IgD-negative memory B cell (primary cell): ENCODE measurements at regions not wholly inside any gene's neighbourhood (a gene's known extent, or its start where the extent isn't known, plus 50 kb on each side); places are given as distances from the start of the nearest gene placed in this dataset.
"Not testable (repeated sequence)": the region's sequence is repeated elsewhere in the genome, so short reads cannot be mapped to it uniquely, and the experiment has no call there.

ENCODE experiments used
- H3K27ac Mint-ChIP-seq, 3 donors: one replicate each; pipeline ENCODE4 v1.8.0; 2020 to 2022; ENCODE audit warnings: mild to moderate bottlenecking in 3 of 3, mixed read lengths in 3 of 3, moderate library complexity in 1 of 3
- H3K27me3 Mint-ChIP-seq: one replicate; pipeline ENCODE4 v1.8.0; 2021; ENCODE audit warnings: mixed read lengths
- H3K36me3 Mint-ChIP-seq: one replicate; pipeline ENCODE4 v1.8.0; 2020; ENCODE audit warnings: mild to moderate bottlenecking, mixed read lengths
- H3K4me1 Mint-ChIP-seq, 3 donors: one replicate each; pipeline ENCODE4 v1.8.0; 2020 to 2022; ENCODE audit warnings: mixed read lengths in 3 of 3, mild to moderate bottlenecking in 1 of 3
- H3K4me3 Mint-ChIP-seq, 4 donors: one replicate each; pipeline ENCODE4 v1.8.0; 2020 to 2022; ENCODE audit warnings: mild to moderate bottlenecking in 4 of 4, mixed read lengths in 4 of 4, moderate library complexity in 3 of 4
- H3K9me3 Mint-ChIP-seq, 3 donors: one replicate each; pipeline ENCODE4 v1.8.0; 2020 to 2021; ENCODE audit warnings: mixed read lengths in 3 of 3, mild to moderate bottlenecking in 1 of 3

GRCh38 chr16:51255349-51255972 lies 104.4 kb upstream of the SALL1 start:
- Mint-ChIP-seq H3K4me3 (no peak overlapping the region), H3K9me3 (peaks cover 2 to 18% (median 8%) of the 10 kb centered on the region in 3 donors), H3K27me3 (no peaks in the 10 kb centered on the region), H3K4me1 (peaks cover 0 to 2% (median 0%) of the 10 kb centered on the region in 3 donors), H3K36me3 (peaks cover 1% of the 10 kb centered on the region), H3K27ac (no peak overlapping the region)

GRCh38 chr16:51254390-51254789 lies 103.3 kb upstream of the SALL1 start:
- H3K9me3 Mint-ChIP-seq, result peaks cover 2 to 18% (median 8%) of the 10 kb centered on the region in 3 donors
- H3K4me1 Mint-ChIP-seq, H3K27me3 Mint-ChIP-seq, H3K36me3 Mint-ChIP-seq, H3K27ac Mint-ChIP-seq, H3K4me3 Mint-ChIP-seq: not testable (repeated sequence)

GRCh38 chr16:51248217-51248616 lies 97.1 kb upstream of the SALL1 start:
- H3K27me3 Mint-ChIP-seq, result no peaks in the 10 kb centered on the region
- peaks cover 1 to 7% (median 5%) of the 10 kb centered on the region in 3 donors for H3K9me3 Mint-ChIP-seq
- no peak overlapping the region for H3K27ac Mint-ChIP-seq
- H3K4me3 Mint-ChIP-seq, result no peak overlapping the region
- no peaks in the 10 kb centered on the region for H3K36me3 Mint-ChIP-seq
- H3K4me1 Mint-ChIP-seq, result no peaks in the 10 kb centered on the region

GRCh38 chr16:51245658-51245995 lies 94.6 kb upstream of the SALL1 start:
- Mint-ChIP-seq H3K27me3 (no peaks in the 10 kb centered on the region), H3K27ac (no peak overlapping the region), H3K36me3 (no peaks in the 10 kb centered on the region), H3K4me1 (no peaks in the 10 kb centered on the region), H3K9me3 (peaks cover 1 to 8% (median 3%) of the 10 kb centered on the region in 3 donors), H3K4me3 (no peak overlapping the region)

- H3K4me1 Mint-ChIP-seq, result no peaks in the 10 kb centered on the region
- H3K36me3 Mint-ChIP-seq, result no peaks in the 10 kb centered on the region
- H3K27ac Mint-ChIP-seq, result no peak overlapping the region
- H3K27me3 Mint-ChIP-seq, result no peaks in the 10 kb centered on the region
- H3K4me3 Mint-ChIP-seq, result no peak overlapping the region
- peaks cover 1 to 8% (median 3%) of the 10 kb centered on the region in 3 donors for H3K9me3 Mint-ChIP-seq
Measured at GRCh38 chr16:51244887-51245657, 94.0 kb upstream of the SALL1 start.

- H3K4me1 Mint-ChIP-seq, result no peaks in the 10 kb centered on the region
- no peak overlapping the region for H3K27ac Mint-ChIP-seq
- no peaks in the 10 kb centered on the region for H3K36me3 Mint-ChIP-seq
- no peak overlapping the region for H3K4me3 Mint-ChIP-seq
- H3K9me3 Mint-ChIP-seq, result peaks cover 1 to 12% (median 3%) of the 10 kb centered on the region in 3 donors
- H3K27me3 Mint-ChIP-seq, result no peaks in the 10 kb centered on the region
Measured at GRCh38 chr16:51243936-51244436, 92.9 kb upstream of the SALL1 start.

- Mint-ChIP-seq H3K4me3 (no peak overlapping the region), H3K27me3 (no peaks in the 10 kb centered on the region), H3K27ac (no peak overlapping the region), H3K4me1 (no peaks in the 10 kb centered on the region), H3K9me3 (peaks cover 0 to 14% (median 3%) of the 10 kb centered on the region in 3 donors), H3K36me3 (no peaks in the 10 kb centered on the region)
Measured at GRCh38 chr16:51242296-51242994, 91.4 kb upstream of the SALL1 start.

- H3K9me3 Mint-ChIP-seq, result peaks cover 3 to 11% (median 3%) of the 10 kb centered on the region in 3 donors
- no peak overlapping the region for H3K4me3 Mint-ChIP-seq
- no peaks in the 10 kb centered on the region for H3K4me1 Mint-ChIP-seq
- H3K36me3 Mint-ChIP-seq, result no peaks in the 10 kb centered on the region
- H3K27ac Mint-ChIP-seq, result no peak overlapping the region
- H3K27me3 Mint-ChIP-seq, result no peaks in the 10 kb centered on the region
Measured at GRCh38 chr16:51239196-51239595, 88.1 kb upstream of the SALL1 start.

- Mint-ChIP-seq H3K4me3 (no peak overlapping the region), H3K36me3 (no peaks in the 10 kb centered on the region), H3K27ac (no peak overlapping the region), H3K9me3 (peaks cover 3 to 9% (median 3%) of the 10 kb centered on the region in 3 donors), H3K4me1 (no peaks in the 10 kb centered on the region), H3K27me3 (no peaks in the 10 kb centered on the region)
Measured at GRCh38 chr16:51237861-51238378, 86.8 kb upstream of the SALL1 start.

GRCh38 chr16:51237207-51237606 lies 86.1 kb upstream of the SALL1 start:
- H3K36me3 Mint-ChIP-seq, result no peaks in the 10 kb centered on the region
- no peak overlapping the region for H3K4me3 Mint-ChIP-seq
- no peaks in the 10 kb centered on the region for H3K4me1 Mint-ChIP-seq
- H3K27ac Mint-ChIP-seq, result no peak overlapping the region
- no peaks in the 10 kb centered on the region for H3K27me3 Mint-ChIP-seq
- peaks cover 3 to 6% (median 3%) of the 10 kb centered on the region in 3 donors for H3K9me3 Mint-ChIP-seq

GRCh38 chr16:51236583-51236982 lies 85.5 kb upstream of the SALL1 start:
- Mint-ChIP-seq H3K4me3 (no peak overlapping the region), H3K27ac (no peak overlapping the region), H3K4me1 (no peaks in the 10 kb centered on the region), H3K36me3 (no peaks in the 10 kb centered on the region), H3K9me3 (peaks cover 3 to 6% (median 3%) of the 10 kb centered on the region in 3 donors), H3K27me3 (no peaks in the 10 kb centered on the region)

GRCh38 chr16:51231702-51232101 lies 80.6 kb upstream of the SALL1 start:
- peaks cover 0 to 6% (median 3%) of the 10 kb centered on the region in 3 donors for H3K9me3 Mint-ChIP-seq
- no peak overlapping the region for H3K27ac Mint-ChIP-seq
- H3K4me3 Mint-ChIP-seq, result no peak overlapping the region
- no peaks in the 10 kb centered on the region for H3K27me3 Mint-ChIP-seq
- H3K4me1 Mint-ChIP-seq, result no peaks in the 10 kb centered on the region
- H3K36me3 Mint-ChIP-seq, result no peaks in the 10 kb centered on the region

- peaks cover 0 to 11% (median 5%) of the 10 kb centered on the region in 3 donors for H3K9me3 Mint-ChIP-seq
- H3K4me1 Mint-ChIP-seq, H3K36me3 Mint-ChIP-seq, H3K4me3 Mint-ChIP-seq, H3K27ac Mint-ChIP-seq, H3K27me3 Mint-ChIP-seq: not testable (repeated sequence)
Measured at GRCh38 chr16:51230035-51230434, 79.0 kb upstream of the SALL1 start.

GRCh38 chr16:51228097-51228659 lies 77.1 kb upstream of the SALL1 start:
- H3K36me3 Mint-ChIP-seq, result no peaks in the 10 kb centered on the region
- no peaks in the 10 kb centered on the region for H3K4me1 Mint-ChIP-seq
- H3K27ac Mint-ChIP-seq, result no peak overlapping the region
- no peaks in the 10 kb centered on the region for H3K27me3 Mint-ChIP-seq
- no peak overlapping the region for H3K4me3 Mint-ChIP-seq
- H3K9me3 Mint-ChIP-seq, result peaks cover 0 to 11% (median 5%) of the 10 kb centered on the region in 3 donors

- Mint-ChIP-seq H3K27ac (no peak overlapping the region), H3K4me1 (no peaks in the 10 kb centered on the region), H3K9me3 (peaks cover 2 to 11% (median 11%) of the 10 kb centered on the region in 3 donors), H3K4me3 (no peak overlapping the region), H3K36me3 (no peaks in the 10 kb centered on the region), H3K27me3 (no peaks in the 10 kb centered on the region)
Measured at GRCh38 chr16:51225878-51226277, 74.8 kb upstream of the SALL1 start.
